GM21526 (cell line): ENCODE measurements at regions not wholly inside any gene's neighbourhood (a gene's known extent, or its start where the extent isn't known, plus 50 kb on each side); places are given as distances from the start of the nearest gene placed in this dataset.

Source experiments
- ATAC-seq: cut with Tn5 transposase; IDR thresholded peaks from one replicate; pipeline ENCODE4 v1.9.1; 2021; ENCODE audit warnings: moderate library complexity; ENCODE audit not compliant: unreplicated experiment, low FRiP score

DNA sequence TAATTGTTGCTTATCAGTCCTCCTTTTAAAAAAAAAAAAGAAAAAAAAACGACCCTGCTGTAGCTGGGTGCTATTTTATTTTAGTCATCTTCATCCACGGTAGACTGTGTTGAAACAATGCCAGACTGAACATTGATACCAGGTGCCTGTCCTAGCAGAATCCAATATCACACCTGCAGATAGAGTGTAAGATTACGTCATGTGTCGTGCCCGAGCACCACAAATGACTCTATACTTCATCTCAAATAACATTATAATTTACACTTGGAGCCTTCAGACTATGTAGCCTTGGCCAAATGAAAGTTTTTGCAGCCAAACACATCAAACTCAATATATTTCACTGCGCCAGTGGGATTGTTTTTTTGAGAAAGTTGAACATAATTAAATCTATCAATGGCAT is 410.6 kb downstream of the FGF9 start:
- no peak for ATAC-seq

- no peak for ATAC-seq
Measured at GRCh38 chr13:22082030-22082429, 411.2 kb downstream of the FGF9 start.

- ATAC-seq: no peak
Measured at GRCh38 chr13:22082437-22083100, 411.7 kb downstream of the FGF9 start.

GRCh38 chr13:22085001-22085400 is 414.1 kb downstream of the FGF9 start:
- no peak for ATAC-seq

- no peak for ATAC-seq
Measured at GRCh38 chr13:22086597-22087330, 415.9 kb downstream of the FGF9 start.

DNA sequence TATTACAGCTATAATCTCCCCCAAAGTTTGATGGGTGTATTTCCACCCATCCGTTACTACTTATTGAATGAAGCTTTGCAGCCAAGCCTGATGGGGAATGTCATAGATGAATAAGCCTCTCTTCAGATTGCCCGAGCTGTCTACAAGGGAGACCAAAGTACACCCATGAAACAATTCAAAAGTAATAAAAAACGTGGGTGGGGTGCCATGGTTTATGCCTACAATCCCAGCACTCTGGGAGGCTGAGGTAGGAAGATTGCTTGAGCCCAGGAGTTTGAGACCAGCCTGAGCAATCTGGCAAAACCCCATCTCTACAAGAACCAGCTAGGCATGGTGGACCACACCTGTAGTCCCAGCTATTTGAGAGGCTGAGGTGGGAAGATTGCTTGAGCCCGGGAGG is 419.2 kb downstream of the FGF9 start:
- ATAC-seq: no peak

GRCh38 chr13:22091222-22091970 is 420.5 kb downstream of the FGF9 start:
- no peak for ATAC-seq

- ATAC-seq: no peak
Measured at GRCh38 chr13:22091971-22092300, 421.1 kb downstream of the FGF9 start.

DNA sequence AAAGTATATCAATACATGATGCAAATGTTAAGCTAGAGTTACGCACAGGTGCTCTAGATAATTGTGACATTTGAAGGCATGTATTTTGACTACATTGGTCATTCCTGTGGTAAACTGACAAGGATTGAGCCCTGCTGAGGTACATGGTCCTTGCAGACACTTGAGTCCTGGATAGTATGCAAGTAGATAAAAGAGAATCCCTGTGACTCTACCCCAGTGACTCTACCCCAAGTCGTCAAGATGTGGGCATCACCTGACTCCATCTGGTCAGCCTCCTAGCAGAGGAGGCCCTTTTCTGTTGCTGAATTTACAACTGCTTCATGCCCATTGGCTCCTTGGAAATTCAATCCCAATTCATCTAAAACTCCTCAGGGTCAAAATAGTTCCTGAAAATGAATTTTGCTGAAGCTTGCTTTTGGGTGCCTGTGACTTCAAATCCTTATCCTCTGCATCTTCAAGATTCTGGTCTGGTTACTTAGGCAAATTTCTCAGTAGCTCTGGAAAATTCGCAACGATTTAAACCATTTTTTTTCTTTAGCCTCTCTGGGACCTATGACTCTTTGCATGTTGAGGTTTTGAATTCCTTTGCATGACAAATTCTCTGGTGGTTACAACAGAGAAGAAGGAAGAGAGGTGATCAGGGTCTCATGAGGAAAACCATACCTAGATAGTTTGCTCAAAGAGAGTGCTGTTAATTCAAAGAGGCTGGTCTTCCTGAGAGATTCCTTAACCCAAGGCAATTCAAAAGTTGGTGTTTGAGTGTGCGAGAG is 422.1 kb downstream of the FGF9 start:
- no peak for ATAC-seq

DNA sequence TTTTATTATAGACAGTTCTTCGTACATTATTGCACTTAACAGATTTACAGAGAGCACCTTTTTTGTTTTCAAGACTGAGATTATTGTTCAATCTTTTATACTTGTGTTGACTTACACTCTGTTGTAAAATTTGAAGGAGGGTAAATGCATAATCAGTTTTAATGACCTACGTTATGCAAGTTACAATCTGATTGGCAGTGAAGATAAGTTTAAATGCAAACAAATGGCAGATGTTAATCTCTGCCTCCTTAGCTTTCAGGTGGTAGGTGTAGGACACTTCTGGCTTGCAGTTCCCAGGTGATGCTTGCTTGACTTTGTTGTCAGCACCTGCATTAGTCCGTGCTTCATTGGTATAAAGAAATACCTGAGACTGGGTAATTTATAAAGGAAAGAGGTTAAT is 424.9 kb downstream of the FGF9 start:
- ATAC-seq: no peak

DNA sequence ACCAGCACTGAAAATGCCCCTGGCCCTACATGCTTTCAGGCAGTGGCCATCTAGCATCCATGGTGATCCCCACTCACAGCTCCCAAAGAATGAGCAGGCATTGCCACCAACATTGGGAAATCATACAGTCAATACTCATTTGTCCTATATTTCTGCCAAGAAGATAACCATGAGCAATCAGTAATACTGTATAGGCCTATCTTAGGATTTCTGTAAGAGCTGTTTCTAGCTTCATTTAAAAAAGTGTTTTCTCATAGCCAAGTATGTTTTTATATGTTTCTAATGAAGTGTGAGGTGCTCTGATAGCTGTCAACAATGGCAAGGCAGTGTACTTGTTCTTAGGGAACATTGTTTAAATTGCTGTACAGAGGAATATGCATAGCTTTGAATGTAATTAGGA is 428.7 kb downstream of the FGF9 start:
- ATAC-seq: no peak

- no peak for ATAC-seq
Measured at GRCh38 chr13:22102271-22102670, 431.4 kb downstream of the FGF9 start.

- ATAC-seq: no peak
Measured at GRCh38 chr13:22103046-22104027, 432.5 kb downstream of the FGF9 start.

GRCh38 chr13:22106058-22106457 is 435.2 kb downstream of the FGF9 start:
- ATAC-seq: no peak

- no peak for ATAC-seq
Measured at GRCh38 chr13:22107549-22107948, 436.7 kb downstream of the FGF9 start.

GRCh38 chr13:22108283-22108942 is 437.5 kb downstream of the FGF9 start:
- ATAC-seq: no peak

- ATAC-seq: no peak
Measured at GRCh38 chr13:22108979-22109378, 438.1 kb downstream of the FGF9 start.

DNA sequence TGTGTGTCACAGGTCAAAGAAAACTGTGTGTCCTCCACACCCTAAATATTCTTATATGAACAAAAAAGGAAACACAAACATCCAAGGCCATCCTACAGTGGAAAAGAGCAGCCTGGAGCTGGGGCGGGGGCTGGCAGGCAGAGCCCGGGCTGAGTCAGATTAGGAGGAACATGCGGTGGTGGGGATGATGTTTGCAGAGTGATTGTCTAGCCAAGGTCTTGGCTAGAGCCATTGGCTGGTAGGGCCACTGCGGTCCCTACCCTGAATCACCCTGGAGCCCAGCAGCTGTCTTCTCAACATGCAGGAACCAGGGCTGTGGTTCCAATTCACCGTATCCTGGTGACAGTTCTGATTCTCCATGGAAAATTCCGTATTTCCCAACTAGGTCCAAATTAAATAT is 439.5 kb downstream of the FGF9 start:
- ATAC-seq: no peak

DNA sequence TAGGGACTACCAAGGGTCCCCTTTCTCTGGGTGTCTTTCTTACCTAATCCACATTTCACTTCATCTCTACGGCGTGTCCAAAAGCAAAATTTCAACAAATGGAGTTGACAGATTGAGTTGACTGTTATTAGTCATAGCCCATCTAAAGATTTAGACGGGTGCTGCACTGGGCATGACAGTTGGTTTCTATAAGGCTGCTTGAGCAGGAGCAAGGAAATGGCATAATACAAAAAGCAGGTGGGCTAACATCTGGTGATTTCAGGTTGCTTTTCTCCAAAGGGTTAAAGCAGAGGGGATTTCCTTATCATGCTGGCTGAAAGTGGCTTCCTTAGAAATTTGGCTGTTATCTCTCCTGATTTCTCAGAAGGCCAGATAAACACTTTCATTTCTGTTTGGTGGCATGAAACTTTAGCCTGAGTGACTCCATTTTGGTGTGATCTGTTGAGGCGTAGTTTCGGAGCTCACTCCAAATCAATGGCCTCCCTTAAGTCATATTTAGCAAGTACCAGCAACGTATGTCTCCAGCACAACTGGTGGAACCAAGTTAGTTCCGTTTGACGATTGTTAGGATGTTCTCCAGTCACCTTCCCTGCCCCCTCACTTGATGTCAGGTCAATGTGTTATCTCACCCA is 440.4 kb downstream of the FGF9 start:
- ATAC-seq: no peak
